Retinal pigment epithelial cell (primary cell): ENCODE measurements at regions not wholly inside any gene's neighbourhood (a gene's known extent, or its start where the extent isn't known, plus 50 kb on each side); places are given as distances from the start of the nearest gene placed in this dataset.

Source experiments
- DNase-seq: peaks from one replicate; pipeline ENCODE4 v3.0.0-alpha.2; 2010; ENCODE audit warnings: low read depth
- H3K4me3 ChIP-seq: 2 replicates; pipeline ENCODE4 v1.5.1; 2011; ENCODE audit warnings: mild to moderate bottlenecking, low read length, control low read depth, moderate library complexity
- TF ChIP-seq, protein P1 (sequence below): conservative IDR thresholded peaks from 2 replicates; pipeline ENCODE4 v1.5.1; 2011; ENCODE audit warnings: low read depth, low read length, control low read depth, inconsistent platforms

DNA sequence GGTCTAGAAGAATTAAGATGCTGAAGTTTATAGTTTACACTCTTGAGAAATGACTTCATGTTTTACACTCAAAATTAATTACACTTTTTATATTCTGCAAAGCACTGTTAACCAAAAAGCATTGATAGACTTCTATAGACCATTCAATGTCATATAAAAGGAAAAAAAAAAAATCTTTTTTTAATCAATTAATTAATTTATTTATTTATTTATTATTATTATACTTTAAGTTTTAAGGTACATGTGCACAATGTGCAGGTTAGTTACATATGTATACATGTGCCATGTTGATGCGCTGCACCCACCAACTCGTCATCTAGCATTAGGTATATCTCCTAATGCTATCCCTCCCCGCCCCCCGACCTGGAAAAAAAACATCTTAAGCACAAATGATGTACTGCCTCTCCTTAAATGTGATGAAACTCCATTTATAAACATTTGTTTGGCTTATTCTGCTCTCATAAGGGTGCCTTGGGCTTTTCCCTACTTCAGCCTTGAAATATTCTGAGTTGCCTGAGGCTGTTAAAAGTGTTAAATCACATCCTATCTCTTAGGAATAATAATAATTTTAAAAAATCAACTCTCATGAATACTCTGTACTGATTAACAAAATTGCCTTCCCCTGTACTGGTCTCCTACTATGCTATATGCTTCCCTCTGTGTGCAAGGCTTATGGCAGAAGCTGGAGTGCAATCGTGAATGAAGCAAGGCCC lies 466.9 kb downstream of the SOX2 start:
- TF ChIP-seq, protein P1, sequence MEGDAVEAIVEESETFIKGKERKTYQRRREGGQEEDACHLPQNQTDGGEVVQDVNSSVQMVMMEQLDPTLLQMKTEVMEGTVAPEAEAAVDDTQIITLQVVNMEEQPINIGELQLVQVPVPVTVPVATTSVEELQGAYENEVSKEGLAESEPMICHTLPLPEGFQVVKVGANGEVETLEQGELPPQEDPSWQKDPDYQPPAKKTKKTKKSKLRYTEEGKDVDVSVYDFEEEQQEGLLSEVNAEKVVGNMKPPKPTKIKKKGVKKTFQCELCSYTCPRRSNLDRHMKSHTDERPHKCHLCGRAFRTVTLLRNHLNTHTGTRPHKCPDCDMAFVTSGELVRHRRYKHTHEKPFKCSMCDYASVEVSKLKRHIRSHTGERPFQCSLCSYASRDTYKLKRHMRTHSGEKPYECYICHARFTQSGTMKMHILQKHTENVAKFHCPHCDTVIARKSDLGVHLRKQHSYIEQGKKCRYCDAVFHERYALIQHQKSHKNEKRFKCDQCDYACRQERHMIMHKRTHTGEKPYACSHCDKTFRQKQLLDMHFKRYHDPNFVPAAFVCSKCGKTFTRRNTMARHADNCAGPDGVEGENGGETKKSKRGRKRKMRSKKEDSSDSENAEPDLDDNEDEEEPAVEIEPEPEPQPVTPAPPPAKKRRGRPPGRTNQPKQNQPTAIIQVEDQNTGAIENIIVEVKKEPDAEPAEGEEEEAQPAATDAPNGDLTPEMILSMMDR: no peak

DNA sequence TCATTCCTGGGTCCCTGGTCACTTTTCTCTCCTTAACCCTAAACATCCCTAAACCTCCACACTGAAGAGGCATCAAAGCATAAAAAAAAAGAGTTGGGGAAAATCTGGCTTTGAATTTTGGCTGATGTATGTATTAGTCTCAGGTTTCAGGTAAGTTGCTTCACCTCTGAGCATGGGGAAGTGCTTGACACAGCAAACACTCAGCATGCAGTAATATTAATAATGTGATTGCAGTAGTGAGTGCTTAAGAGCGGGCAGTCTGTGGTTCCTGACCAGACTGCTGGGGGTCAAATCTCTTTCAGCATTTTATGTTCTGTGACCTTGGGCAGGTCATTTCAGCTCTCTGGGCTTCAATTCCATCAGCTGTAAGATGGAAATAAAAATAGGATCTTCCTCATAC lies 467.9 kb downstream of the SOX2 start:
- TF ChIP-seq, protein P1: no peak
- H3K4me3 ChIP-seq: no peak overlapping the region
- no peak for DNase-seq

More for the DNA sequence above, 466.9 kb downstream of the SOX2 start:
- H3K4me3 ChIP-seq: no peak overlapping the region
- no peak for DNase-seq

DNA sequence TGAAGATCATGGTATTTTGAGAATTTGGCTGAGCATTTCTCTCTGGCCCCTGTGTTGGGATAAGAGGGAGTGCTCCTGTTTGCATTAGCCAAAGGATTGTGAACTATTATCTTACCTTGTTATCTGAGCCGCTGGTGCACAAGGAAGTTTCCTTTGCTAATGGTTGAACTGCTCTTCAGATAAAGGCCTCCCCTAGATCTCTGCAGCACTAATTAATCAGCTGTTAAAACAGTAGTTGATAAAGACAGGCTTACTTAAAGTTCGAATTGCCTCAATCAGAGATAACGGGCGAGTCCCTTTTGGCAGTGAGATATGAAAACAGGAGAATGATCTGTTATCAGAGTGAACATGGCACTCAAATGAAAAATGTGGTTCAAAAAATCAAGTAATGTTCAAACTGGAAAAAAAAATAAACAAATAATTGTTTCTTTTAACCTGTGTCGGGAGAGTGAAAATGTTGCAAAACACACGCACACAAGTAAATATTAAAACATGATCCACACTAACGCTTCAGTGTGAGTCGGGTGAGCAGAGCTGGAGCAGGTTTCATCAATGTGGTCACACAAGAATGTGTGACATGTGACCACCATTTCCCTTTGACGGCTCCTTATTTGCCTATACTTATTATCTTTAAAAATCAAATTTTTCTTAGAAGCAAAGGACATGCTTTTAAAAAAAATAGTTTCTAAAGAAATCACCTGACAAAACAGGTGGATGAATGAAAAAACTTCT lies 469.1 kb downstream of the SOX2 start:
- no peak for DNase-seq
- TF ChIP-seq, protein P1: no peak
- H3K4me3 ChIP-seq: no peak overlapping the region

DNA sequence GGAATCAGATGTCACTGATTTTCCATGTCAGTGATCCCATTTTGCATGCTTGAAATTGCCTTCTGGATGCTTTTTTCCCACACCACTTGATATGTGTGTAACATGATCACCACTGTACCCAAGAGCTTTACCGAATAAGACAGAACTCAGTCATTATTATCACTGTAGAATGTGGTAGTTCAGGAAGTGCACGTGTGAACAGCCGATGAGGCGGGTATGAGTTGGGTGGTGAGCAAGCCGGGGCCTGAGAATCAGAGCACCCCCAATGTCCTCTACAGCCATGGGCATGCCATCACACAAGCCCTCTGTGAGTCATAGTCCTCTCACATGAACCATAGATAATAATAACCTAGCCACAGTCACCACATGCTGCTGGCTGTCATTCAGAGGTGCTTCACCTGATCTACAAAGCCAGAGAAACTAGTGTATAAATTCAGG lies 470.8 kb downstream of the SOX2 start:
- TF ChIP-seq, protein P1: no peak
- DNase-seq: no peak
- H3K4me3 ChIP-seq: no peak overlapping the region

DNA sequence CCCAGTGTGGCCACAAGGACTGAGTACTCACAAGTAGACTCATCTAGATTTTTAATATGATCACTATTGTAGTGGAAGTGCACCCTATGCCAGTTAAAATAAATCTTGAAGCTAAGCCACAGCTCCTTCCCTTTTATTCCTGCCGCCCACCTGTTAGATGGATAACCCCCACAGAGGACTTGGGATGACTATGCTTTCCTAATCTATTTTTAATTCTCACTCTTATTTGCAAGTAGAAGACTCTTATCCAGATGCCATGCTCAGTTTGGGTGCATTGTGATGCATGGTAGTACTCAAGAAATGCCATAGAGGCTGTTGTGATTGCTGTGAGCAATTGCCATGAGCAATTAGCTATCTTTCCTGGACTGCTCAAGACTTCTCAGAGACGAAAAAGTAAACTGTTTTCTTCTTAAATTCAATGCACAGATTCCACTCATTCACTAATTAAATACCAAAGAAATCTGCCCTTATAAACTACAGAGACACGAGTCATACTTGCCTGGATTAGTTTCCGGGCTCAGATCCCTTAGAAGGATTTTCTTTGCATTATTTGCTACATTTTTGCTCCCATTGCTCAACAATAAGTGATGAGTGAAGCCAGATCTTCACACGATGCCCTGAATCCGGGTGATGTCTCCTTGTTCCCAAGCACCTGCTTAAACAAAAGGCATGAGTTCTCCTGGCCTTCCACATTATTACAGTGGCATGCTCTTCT lies 472.1 kb downstream of the SOX2 start:
- DNase-seq: no peak
- TF ChIP-seq, protein P1: no peak
- H3K4me3 ChIP-seq: no peak overlapping the region

DNA sequence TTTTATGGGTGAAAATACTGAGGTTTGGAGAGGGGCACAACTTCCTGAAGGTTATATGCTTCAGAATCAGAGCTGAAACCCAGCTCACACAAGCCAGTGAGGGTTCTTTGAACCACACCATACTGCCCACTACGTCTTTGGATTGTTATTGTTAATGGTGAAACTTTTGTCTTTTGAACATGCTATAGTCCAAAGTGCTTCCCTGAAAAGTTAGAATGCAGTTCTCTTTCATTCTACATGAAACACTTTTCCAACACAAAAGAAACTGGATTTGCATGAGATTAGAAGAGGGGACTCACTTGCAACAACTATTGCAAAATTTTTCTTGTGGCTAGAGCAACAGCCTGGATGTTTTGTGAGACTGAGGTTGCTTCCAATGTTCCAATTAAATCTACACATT lies 473.6 kb downstream of the SOX2 start:
- TF ChIP-seq, protein P1: no peak
- H3K4me3 ChIP-seq: no peak overlapping the region
- DNase-seq: no peak

- no peak for DNase-seq
- TF ChIP-seq, protein P1: no peak
- no peak overlapping the region for H3K4me3 ChIP-seq
Observed at GRCh38 chr3:182190056-182190455, 478.3 kb downstream of the SOX2 start.
